ENCODE measurements at regions not wholly inside any gene's neighbourhood (a gene's known extent, or its start where the extent isn't known, plus 50 kb on each side); places are given as distances from the start of the nearest gene placed in this dataset.
A peak's percentile ranks its signal among the peaks of the same experiment; 100 is the strongest.

GRCh38 chr15:77791941-77792340 lies 159.2 kb upstream of the LINGO1 start:
- DNase-seq (ENCODE audit: low spot score) = no peak

- DNase-seq (ENCODE audit: low spot score) = no peak
These were observed 157.8 kb upstream of the LINGO1 start for GRCh38 chr15:77790481-77790880.

- no peak for DNase-seq (ENCODE audit: low spot score)
These were observed 154.2 kb upstream of the LINGO1 start for GRCh38 chr15:77786956-77787355.

- DNase-seq (ENCODE audit: low spot score) = no peak
These were observed 153.6 kb upstream of the LINGO1 start for GRCh38 chr15:77786181-77786890.

- peak; percentile 12 for DNase-seq (ENCODE audit: low spot score)
These were observed 151.9 kb upstream of the LINGO1 start for GRCh38 chr15:77784361-77785292.

GRCh38 chr15:77783636-77784035 lies 150.9 kb upstream of the LINGO1 start:
- no peak for DNase-seq (ENCODE audit: low spot score)

GRCh38 chr15:77782691-77783090 lies 150.0 kb upstream of the LINGO1 start:
- no peak for DNase-seq (ENCODE audit: low spot score)

- no peak for DNase-seq (ENCODE audit: low spot score)
These were observed 149.2 kb upstream of the LINGO1 start for GRCh38 chr15:77781946-77782240.

- no peak for DNase-seq (ENCODE audit: low spot score)
These were observed 148.6 kb upstream of the LINGO1 start for GRCh38 chr15:77781151-77781945.

- DNase-seq (ENCODE audit: low spot score) = no peak
These were observed 146.1 kb upstream of the LINGO1 start for GRCh38 chr15:77778802-77779201.

GRCh38 chr15:77775837-77776236 lies 143.1 kb upstream of the LINGO1 start:
- DNase-seq (ENCODE audit: low spot score) = no peak

- no peak for DNase-seq (ENCODE audit: low spot score)
These were observed 142.7 kb upstream of the LINGO1 start for GRCh38 chr15:77775373-77775772.

- no peak for DNase-seq (ENCODE audit: low spot score)
These were observed 141.6 kb upstream of the LINGO1 start for GRCh38 chr15:77774350-77774749.

GRCh38 chr15:77773903-77774302 lies 141.2 kb upstream of the LINGO1 start:
- DNase-seq (ENCODE audit: low spot score) = no peak

GRCh38 chr15:77772641-77773402 lies 140.1 kb upstream of the LINGO1 start:
- no peak for DNase-seq (ENCODE audit: low spot score)

- no peak for DNase-seq (ENCODE audit: low spot score)
These were observed 138.9 kb upstream of the LINGO1 start for GRCh38 chr15:77771616-77772015.

- no peak for DNase-seq (ENCODE audit: low spot score)
These were observed 137.0 kb upstream of the LINGO1 start for GRCh38 chr15:77769700-77770099.

- DNase-seq (ENCODE audit: low spot score) = no peak
These were observed 135.9 kb upstream of the LINGO1 start for GRCh38 chr15:77768521-77769078.

- no peak for DNase-seq (ENCODE audit: low spot score)
These were observed 135.4 kb upstream of the LINGO1 start for GRCh38 chr15:77768107-77768506.

GRCh38 chr15:77764095-77764494 lies 131.4 kb upstream of the LINGO1 start:
- DNase-seq (ENCODE audit: low spot score) = no peak

- no peak for DNase-seq (ENCODE audit: low spot score)
These were observed 130.1 kb upstream of the LINGO1 start for GRCh38 chr15:77762747-77763355.

Data from kidney capillary endothelial cell (primary cell).